Right renal pelvis (tissue), 4 donors: ENCODE measurements at regions not wholly inside any gene's neighbourhood (a gene's known extent, or its start where the extent isn't known, plus 50 kb on each side); places are given as distances from the start of the nearest gene placed in this dataset.

ENCODE experiments used
- DNase-seq, 4 donors: peaks; one replicate each; pipeline ENCODE4 v3.0.0-alpha.2; 2013; ENCODE audit warnings: low read depth in 4 of 4, low spot score in 3 of 4, missing footprints in 1 of 4

DNA sequence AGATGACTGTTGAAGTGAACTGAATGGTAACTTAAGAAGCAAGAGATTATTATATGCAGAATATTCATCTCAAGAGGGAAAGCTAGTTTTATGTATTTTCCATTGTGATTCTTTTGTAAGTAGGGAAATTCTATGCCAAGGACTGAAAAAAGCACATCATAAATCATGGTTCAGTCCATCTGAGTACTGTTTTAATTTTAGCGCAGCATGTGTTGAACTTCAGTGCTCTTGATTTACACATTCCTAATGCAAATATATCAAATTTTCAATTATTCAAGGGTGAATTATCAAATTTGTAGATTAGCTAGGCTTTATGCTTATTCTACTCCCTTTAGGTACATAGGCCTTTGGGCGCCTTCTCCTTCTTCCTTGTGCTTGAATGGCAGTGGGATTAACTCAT, 50.3 kb upstream of the TCF12 start:
- no peak for DNase-seq

DNA sequence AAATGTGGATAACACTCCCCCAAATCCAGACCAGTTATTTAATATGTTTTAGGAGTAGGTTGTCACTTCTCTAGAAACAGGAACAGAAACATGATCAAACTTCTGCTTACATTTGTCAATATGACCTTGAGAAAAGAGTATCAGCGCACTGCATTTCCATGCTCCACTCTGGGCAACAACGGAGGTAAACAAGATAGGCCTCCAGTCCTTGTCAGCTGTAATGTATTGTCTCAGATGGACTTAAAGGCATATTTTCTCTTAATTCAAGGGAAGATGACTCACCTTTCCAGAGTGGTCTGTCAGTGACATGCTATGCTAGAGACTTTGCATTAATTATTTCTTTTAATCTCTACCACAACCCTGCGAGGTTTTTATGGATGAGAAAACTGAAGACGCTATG, 51.6 kb upstream of the TCF12 start:
- no peak for DNase-seq

DNA sequence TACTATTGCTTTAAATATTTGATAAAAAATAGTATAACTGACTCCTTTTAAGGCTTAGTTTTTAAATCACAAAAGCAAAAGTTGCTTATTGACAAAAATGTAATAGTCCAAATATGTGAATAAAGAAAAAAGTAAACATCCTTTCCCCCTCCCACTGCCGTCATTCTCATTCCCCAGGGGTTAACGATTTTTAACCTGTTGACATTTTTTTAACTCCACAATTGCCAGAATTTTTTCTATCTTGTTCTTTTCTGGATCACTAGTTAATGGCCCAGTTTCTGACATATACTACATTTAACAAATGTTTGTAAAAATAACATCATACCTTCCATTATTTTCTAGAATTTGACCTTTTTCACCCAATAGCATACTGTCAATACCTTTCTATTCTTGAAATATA, 60.6 kb upstream of the TCF12 start:
- no peak for DNase-seq

DNA sequence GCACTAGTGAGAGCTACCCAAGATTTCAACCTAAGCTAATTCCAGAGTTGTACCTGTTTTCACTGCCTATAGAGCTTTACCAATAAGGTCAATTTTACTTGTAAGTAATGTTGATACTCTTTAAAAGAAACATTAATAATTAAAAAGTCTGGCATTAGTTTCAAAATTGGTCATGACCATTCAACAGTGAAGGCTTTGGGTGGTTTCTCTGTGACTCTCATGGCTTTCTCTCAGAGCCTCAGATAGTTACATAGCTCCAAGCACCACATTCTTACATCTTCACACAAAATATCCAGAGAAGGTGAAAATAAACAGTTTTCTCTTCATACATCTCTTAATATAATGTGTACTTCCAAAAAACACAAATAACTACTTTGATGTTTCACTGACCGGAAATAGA, 61.5 kb upstream of the TCF12 start:
- no peak for DNase-seq

DNA sequence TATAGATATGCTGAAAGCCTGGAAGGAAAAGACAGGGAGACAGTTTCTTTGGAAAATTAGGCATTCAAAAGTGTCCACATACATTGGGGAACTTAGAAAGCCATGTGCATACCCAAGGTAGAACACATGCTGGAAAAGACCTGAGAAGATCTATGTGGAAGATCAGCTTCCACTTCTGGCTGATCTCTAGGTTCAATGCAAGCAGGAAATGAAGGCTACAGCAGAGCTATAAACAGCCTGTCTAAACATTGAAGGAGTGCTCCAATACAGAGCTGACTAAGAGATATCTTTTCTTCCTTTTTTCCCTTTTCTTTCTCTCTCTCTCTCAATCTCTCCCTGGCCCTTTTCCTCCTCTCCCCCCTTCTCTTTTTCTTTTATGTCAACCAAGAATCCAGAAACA, 73.6 kb upstream of the TCF12 start:
- DNase-seq: no peak

DNA sequence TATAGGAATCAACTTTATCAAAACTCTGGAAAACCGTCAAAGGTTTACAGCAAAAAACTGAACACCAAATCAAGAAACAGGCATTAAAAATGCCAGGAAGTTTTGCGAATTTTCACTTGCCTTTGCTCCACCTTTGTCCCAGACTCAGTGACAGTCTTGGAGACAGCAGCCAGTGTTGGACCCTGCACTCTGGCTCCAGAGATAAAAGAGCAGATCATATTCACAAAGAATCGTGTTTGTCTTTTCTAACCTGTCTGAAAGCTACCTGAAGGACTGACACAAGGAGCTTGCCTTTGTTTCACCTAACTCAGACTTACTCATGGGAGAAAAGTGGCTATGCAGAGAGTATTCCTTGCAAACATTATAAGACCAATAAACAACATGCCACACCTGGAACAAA, 74.0 kb upstream of the TCF12 start:
- no peak for DNase-seq

DNA sequence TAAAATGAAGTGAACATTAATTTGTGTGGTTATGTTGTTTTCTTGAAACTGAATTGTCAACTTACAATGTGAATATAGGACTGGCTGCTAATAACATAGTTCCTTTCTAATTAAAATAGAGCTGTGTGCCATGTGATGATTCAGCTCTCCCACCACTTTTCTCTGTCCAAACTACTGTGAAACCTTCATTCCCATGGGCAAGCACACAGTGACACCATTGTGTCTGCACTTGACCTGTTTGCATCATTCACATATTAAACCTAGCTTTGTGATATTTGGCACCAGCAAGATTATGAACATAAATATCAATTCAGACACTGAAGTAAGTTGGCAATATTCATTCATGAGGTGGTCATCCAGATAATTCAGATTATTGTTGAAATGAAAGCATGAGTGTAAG, 78.8 kb upstream of the TCF12 start:
- DNase-seq: no peak

DNA sequence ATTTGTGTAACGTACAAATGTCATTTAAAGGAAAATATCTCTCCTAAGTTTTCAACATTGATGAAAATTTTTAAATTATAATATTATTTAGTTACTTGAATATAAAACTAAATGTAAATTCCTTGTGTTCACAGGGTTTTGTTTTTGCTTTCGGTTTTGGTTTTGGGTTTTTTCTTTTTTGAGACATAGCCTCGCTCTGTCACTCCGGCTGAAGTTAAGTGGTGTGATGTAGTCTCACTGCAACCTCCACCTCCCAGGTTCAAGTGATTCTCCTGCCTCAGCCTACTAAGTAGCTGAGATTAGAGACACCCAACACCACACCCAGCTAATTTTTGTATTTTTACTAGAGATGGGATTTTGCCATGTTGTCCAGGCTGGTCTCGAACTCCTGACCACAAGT, 79.3 kb upstream of the TCF12 start:
- no peak for DNase-seq

DNA sequence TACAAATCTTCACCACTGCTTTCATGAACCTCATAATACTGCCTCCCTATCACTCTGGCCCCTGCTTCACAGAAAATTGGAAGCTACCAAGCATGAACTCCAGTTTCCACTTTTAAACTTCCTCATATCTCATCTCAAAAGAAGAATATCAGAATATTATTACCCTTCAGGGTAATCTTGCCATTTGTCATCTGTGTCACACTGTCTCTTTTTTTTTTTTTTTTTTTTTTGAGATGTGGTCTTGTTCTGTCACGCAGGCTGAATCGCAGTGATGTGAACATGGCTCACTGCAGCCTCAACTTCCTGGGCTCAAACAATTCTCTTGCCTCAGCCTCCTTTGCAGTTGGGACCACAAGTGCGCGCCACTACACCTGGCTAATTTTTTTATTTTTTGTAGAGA, 80.4 kb upstream of the TCF12 start:
- DNase-seq: no peak

DNA sequence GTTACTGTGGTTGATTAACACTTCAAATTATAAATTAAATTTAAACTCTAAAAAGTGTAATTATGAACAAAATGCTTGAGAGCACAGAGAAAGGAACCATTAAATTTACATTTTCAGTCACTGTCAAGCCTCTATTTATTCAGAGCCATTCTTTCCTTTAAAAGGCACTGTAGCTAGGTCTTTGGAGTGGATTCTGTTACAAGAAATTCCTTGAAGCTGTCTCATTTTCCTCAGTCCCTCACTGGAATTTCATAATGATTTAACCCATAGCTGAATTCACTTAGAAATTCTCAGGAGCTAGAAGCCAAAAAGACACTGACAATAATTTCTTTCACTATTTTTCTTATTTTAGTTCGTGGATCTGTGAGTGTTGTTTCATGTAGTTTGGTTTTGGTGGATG, 81.2 kb upstream of the TCF12 start:
- no peak for DNase-seq

DNA sequence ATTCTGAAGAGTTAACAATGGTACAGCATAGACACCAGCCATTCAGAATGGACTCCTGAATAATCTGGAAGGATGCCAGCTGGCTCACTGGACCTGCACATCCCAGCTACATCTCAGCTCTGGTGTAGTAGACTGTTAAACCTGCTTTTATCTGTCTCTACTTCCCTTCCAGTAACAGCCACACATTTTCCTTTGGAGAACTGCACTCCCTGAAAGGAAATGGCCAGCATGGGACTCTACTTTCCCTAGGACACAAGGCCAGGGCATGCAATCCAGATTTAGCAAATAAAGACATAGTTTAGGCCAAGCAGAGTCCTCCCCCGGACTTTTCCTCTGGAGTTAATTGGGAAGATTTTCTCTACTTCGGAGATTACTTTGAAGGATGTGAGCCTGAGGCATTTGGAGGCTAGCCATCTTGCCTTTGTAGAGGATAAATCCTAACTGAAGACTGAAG, 82.7 kb upstream of the TCF12 start:
- DNase-seq: no peak

DNA sequence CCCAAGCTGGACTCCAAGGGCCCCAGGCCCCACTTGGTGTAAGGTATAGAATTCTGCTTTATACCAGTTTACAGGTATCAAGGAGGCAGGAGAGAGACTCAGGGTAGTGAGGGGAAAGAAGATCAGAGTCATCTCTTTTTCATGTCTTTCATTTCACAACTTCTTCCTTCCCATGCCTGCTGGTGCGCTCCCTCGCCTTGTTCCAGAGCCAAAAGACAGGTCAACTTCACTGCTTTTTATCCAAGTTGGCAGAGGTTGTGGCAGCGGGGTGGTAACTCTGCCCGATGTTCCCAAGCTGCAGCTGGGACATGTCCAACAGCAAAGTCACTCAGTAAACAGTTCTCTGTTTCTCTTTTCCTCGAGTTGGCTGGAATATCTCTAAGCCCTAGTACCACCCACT, 86.3 kb upstream of the TCF12 start:
- DNase-seq: no peak

DNA sequence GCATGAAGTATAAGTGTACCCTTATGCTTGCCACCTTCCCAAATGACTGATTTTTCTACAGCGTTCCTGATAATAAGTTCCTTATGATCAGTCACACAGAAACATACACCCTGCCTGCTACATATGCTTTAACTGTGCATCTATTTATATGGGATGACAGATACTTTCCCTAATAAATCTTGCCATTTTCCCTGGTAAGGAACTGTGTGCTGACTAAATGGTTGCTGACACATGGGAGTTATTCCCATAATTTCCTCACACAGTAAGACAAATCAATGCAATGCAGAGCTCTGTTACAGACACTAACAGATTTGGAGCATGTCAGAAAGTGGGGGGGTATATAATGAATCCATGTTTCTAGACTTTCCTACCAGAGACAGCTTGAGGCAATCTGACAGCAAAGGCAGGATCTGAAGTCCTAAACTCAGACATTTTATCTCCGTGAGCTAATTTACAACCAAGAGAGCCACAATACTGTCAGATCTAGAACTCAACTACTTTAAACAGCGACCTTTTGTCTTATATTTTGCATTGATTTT, 86.9 kb upstream of the TCF12 start:
- DNase-seq: no peak

DNA sequence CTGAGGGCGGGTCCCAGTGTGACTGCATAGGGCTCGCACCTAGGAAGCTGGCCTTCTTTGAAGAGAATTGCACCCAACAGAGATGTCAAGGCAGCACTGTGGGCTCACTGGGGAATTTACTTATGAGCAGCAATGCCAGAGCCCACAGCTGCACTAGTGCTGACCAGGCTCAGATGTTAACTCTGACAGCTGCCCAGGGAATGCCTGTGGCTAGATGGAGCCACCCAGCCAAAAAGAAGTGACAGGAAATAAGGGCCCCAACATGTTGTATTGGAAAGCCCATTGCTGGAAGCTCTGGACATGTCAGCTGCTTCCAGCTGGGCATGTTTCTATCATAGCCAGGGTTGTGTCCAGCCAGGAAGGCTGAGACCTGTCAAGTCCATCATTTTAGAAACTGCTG, 90.9 kb upstream of the ZNF280D start:
- no peak for DNase-seq

DNA sequence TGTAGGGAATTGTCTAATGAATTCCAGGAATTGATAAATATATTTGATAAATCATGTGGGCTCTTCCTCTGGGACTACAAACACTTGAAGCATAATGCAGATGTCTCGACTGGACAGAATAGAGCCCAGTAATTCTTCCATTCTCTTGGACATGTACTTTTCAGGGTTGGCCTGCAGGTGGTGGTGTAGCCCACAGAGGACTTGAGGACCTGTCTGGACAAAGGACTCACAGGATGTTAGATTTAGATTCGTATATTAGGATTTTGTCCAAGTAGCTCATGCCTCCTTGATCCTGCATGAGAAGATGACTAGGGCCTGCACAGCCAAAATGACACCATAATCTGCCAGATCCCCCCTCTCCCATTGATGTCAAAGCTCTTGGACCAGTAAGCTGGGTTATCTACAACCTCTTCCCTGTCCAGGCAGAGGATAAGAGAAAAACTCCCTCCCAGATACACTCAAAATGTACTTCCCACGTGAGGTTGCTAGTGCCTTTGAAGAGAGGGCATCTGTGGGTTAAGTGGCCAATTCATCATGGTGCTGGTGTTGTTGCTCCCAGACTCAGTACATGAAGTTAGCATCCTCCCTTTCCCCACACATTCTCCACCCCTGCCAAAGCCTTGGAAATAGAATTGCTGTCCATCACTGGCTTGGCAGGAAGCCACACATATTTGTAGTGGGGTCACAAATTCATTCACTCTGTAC, 88.6 kb upstream of the ZNF280D start:
- peak in 1 of 4 donors; percentile 18 for DNase-seq

DNA sequence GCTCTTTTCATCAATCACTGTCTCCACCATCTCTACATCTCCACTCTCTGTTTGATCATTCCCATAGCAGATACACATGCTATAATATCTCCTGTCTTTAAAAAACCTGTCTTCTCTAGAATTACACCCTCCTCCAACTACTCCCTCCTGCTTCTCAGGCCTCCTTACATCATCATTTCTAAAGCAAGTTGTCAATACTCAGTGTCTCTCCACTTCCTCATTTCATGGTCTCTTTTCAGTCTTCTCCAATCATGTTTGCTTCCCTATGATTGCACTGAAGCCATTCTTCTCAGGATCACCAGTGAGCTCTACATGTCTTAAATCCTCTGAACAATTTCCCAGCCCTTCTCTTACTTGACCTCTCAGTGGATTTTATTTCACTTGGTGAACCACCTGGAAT, 87.0 kb upstream of the ZNF280D start:
- no peak for DNase-seq

DNA sequence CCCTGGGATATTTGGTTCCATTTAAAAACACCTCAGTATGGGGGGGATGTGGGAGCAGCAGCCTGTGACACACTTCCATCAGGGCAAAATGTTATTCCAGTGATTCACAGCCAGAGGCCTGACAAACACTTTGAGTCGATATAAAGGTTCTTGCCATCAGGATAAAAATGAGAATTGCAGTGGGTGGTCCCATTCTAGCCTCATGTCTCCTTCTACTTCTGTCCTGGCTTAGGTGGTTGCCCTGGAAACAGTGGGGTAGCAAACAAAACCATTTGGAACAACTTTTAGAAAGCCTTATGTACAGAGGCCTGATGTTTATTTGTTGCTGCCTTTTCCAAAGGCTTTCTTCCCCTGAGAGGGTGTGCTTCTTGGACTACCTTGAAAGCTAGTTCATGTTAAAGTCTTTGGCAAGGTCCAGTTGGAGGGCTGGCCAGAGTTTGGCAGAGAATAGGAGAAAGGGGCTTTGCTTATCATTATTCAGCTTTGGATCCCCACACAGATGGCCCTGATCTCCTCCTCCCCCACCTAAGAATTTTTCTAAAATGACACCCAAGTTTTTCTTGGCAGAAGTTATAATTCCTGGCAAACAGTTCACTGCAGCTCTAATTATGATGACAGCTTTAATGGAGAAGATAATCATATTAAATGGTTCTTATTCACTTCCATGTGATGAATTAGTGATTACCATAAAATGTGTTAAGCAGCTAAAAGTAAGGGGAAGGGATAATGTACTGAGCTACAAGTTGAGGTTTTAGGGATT, 84.2 kb upstream of the ZNF280D start:
- DNase-seq: peak in 1 of 4 donors; percentile 20

DNA sequence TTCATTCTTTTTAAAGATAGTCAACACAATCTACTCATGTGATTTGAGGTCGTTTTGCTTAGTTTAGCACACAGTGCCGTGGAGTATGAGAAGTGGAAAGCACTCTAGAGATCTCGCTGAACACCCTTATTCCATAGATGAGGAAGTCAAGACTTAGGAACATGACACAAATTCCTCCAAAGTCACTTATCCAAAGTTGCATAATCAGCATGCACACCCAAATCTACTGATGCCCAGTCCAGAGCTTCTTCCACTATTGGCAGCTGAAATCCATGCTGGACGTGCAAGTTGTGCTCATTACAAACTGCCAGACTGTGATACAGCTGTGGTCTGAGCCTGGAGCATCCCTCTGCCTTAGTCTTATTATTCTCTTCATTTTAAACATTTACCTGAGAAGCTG, 83.5 kb upstream of the ZNF280D start:
- no peak for DNase-seq

DNA sequence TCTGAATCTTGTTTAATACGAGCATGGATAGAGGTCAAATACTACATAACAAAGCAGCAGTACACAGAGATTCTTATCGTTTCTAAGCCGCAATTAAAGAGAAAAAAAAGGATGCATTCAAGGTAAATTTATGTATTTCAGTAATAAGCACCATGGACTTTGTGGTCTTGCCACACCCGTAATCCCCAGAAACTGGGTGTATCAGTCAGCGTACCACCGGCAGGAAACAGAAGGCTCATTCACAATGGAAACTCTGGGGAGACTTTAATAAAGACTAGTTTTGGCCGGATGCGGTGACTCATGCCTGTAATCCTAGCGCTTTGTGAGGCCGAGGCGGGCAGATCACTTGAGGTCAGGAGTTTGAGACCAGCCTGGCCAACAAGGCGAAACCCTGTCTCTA, 81.9 kb upstream of the ZNF280D start:
- DNase-seq: no peak

DNA sequence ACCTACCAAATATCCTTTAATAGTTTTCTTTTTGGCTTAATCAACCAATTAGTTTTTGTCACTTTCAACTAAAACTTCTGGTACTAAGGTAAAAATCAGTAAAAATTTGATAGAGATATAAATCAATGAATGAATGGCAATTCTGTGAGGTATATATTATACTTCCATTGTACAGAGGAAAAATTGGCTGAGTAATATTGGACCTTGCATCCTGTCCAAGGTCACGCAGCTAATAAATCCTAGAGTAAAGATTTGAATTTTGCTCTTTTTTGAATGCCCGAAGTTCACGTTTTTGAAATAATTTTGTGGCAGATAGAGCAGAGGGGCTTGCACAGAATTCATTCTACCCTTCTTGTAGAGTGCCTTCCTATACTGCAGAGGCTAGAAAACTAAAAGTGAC, 81.1 kb upstream of the ZNF280D start:
- no peak for DNase-seq

DNA sequence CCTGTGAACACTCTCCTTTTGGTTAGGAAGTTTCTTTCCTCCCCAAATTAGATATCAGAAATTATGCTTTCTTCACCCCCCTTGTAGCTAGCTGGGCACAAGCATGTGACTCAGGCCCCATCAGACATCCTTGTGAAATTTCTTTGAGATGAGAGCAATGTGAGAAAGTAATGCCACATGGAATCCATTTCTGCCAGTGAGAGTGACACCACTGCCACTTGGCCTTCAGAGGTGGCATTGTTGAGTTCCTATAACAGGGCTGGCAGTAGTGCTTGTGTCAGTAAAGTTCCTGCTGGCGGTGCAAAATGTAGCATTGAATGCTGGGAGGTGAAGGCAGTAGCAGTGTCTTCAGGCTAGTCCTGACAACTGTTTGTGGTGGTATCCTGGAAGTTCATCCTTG, 80.7 kb upstream of the ZNF280D start:
- DNase-seq: no peak

DNA sequence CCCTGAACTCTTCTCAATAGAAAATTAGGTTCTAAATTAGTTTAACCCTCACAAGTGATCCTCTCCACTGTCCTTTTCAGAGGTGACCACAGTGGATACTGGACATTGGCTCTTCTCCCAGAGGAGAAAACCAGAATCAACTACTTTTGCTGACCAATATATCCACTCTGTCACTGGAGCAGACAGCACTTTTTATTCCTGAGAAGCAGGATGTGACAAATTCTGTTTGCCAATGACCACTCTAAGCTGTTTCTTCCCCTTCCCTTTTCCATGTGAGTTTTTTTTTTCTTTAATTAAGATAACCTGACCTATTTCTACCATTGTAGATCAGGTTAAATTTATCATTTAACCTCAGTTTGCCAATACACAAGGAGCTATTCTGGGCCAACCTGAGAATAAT, 79.7 kb upstream of the ZNF280D start:
- DNase-seq: no peak
